COLO829 (cell line): ENCODE measurements at regions not wholly inside any gene's neighbourhood (a gene's known extent, or its start where the extent isn't known, plus 50 kb on each side); places are given as distances from the start of the nearest gene placed in this dataset.

Source experiments
- DNase-seq: peaks from one replicate; pipeline ENCODE4 v3.0.0; 2012; ENCODE audit warnings: low spot score

DNA sequence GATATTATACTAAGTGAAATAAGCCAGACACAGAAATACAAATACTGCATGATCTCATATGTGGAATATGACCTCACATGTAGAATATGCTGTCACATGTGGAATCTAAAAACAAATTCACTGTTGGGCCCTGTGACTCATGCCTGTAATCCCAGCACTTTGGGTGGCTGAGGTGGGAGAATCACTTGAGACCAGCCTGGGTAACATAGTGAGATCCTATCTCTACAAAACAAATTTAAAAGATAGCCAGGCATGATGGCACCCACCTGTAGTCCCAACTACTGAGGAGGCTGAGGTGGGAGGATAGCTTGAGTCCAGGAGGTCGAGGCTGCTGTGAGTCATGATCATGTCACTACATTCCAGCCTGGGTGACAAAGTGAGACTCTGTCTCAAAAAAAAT is 160.3 kb downstream of the PTEN start:
- DNase-seq: no peak

DNA sequence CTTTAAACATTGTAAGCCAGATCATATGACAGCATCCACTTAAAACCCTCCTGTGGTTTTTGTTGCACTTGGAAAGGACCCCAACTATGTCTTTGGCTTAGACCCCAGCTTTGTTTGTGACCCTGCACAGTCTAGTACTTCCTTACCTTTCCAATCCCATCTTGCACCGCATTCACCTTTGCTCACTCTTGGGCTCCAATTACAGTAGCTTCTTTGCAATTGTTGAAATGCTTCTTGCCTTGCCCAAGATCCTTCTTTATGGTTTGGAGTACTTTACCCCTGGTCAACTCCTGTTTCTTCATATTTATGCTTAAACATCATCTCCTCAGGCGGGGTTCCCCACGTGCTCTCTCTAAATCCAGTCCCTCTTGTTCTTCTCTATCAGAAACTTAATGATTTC is 162.6 kb downstream of the PTEN start:
- no peak for DNase-seq

DNA sequence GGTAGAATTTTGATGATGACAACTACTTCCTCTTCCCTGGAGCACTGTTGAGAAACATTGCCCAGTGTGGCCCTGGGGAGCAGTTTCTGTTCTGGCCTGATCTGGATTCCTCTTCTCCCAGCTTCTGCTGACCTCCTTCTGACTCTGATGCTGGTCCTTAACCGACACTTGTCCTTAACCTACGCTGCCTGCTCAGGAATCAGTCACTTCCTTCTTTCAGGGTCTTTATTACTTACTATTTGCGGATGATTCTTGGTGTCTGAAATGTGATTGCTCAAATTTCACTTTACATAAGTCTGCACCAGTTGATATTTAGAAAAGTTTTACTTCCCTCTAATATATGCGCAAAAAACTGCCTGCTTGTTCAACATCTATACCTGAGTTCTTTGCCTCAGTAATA is 164.1 kb downstream of the PTEN start:
- DNase-seq: no peak

DNA sequence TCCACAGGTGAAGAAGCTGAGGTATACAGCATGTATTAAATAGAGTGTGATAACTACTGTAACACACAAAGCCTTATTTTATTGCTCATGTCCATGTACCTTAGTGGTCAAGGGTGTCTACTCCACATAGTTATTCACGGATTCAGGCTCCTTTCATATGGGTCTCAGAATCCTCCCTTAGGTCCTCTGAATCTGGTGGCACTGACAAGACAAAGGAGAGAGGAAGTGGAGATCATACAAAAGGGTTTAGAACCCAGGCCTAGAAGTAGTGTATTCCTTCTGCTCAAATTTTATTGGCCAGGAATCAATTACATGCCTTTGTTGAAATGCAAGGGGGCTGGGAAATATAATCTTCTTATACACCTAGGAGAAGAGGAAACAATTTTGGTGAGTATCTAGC is 164.6 kb downstream of the PTEN start:
- no peak for DNase-seq

DNA sequence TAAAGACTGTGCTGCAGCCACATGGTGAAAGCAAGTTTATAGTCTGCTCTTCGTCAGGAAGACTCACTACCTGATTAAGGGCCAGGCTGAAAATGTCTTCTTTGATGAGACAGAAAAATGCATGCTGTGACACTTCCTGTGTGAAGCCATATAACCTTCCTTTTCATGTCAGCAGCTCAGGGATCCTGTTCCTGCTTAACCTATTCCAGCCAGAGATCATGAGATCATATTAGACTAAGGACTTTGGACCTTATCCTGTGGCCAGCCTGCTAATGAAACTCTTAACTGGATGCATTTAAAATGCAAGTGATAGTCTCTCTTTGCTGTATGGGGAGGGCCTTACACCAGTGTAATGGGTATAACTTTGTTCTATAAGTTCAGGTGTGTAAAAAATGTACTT is 165.2 kb downstream of the PTEN start:
- DNase-seq: no peak

DNA sequence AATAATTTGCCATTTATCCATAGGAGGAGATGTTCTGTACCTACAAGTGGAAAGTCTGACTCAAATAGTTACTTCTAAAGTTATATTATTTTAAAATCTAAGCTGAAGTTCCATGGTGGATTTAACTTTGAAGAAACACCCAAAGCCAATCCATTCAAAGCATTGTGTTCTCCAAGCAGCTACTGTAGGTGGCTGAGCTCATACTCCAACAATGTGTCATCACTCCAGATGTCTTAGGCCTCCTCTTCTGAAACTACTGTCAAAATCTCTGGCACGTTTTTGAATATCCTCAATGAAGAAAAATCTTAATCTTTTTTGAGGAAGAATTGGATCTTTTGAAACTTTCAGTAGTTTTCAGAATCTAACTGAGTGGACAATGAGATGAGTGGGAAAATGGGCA is 169.1 kb downstream of the PTEN start:
- no peak for DNase-seq

DNA sequence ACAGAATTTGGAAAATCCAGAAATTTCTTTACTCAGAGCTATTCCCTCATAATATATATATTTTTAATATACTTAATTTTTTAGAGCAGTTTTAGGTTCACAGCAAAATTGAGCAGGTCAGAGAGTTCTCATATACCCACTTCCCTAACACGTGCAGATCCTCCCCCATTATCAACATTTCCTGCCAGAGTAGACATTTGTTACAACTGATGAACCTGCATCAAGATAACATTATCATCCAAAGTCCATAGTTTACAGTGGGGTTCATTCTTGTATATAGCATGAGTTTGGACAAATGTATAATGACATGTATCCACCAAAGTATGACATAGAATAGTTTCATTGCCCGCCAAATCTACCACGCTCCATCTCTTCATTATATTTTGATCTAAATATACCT is 170.0 kb downstream of the PTEN start:
- no peak for DNase-seq

DNA sequence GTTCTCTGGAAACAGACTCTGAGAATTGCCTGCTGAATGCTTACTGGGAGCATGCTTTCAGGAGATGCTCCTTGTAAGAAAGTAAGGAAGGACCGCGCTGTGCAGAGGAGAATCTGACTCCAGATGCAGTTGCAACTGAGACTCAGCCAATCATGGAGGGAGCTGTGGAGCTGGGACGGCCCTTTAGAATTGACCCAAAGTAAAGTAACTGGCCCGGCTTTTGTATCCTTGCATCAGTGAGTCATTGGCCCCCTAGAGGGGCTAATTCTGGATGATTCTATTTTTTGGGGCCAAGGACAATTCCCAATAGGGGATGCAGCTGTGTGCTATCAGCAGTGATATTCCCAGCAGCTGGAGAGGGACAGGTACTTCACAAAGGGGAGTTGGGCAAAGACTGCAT is 170.4 kb downstream of the PTEN start:
- no peak for DNase-seq

DNA sequence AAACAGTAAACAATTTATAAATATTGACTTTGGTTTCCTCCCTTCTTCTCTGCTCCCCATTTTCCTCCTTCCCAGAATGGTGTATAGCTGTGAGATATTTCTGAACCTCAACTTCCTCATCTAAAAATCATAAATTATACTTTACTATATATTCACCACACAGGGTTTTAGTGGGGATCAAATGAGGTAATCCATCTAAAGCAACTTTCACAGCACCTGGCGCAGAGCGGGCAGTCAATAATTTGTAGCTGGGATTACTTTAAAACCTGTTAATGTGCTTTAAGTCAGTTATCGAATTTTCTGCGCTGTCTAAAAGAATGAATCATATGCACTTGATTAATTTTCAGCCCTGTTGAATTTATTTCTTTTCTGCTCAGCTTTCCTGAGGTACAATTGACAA is 172.7 kb downstream of the PTEN start:
- DNase-seq: no peak

DNA sequence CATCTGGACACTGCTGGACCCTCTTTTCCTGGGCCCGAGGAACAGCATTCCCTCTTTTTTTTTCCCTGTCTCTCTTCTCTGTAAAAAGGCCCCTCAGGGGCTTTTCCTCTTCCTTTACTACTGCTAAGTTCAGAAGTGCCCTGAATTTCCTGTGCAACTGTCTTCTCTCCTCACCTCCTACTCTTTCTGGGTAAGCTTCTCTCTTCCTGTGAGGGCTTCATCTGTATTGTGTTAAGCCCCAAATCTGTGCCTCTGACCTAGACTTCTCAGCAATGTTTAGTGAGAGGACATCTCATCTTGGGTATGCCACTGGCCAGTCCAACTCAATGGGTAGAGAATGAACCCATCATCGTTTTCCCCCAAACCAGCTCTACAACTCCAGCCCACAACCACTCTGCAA is 174.2 kb downstream of the PTEN start:
- no peak for DNase-seq

DNA sequence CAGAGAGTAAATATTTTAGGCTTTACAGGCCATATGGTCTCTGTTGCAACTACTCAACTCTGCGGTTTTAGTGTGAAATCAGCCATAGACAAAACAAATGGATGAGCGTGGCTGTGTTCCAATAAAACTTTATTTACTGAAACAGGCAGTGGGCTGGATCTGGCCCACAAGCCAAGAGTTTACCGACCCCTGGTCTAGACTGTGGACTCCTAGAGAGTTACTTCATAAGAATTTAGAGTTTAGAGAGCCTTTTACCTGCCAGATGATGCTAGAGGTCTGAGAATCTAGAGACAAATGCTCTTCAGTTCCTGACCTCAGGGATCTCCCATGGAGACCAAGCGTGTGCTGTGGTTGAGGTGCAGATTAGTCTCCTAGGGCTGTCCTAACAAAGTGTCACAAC is 174.8 kb downstream of the PTEN start:
- no peak for DNase-seq

DNA sequence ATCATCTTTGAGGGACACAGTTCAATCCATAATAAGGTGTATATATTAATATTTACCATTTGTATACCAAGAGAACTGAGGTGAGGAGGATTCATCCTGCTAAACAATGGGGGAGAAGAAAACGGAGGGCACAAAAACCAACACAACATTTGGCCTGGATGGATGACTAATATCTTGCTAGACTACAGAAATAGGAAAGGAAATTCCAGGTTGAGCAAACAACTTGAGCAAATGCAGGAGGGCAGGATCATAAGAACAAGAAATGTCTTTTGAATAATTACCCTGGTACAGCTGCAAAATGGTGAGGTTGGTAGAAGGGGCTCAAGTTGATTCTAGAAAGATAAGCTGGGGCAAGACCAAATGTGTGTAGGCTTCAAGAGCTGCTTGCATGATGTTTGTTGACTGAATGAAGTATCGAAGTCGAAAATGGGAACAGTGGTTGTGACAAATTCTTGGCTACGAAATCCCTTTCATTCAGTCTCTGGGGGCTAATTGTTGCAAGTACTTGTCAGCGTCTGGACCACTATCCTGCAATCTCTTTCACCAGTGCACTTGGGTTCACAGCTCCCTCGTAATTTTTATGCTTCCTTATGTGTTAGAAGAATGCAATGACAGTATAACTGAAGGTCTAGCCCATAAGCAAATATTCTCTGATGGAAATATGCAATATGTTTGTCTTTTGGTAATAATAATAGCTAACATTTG is 176.2 kb downstream of the PTEN start:
- no peak for DNase-seq

DNA sequence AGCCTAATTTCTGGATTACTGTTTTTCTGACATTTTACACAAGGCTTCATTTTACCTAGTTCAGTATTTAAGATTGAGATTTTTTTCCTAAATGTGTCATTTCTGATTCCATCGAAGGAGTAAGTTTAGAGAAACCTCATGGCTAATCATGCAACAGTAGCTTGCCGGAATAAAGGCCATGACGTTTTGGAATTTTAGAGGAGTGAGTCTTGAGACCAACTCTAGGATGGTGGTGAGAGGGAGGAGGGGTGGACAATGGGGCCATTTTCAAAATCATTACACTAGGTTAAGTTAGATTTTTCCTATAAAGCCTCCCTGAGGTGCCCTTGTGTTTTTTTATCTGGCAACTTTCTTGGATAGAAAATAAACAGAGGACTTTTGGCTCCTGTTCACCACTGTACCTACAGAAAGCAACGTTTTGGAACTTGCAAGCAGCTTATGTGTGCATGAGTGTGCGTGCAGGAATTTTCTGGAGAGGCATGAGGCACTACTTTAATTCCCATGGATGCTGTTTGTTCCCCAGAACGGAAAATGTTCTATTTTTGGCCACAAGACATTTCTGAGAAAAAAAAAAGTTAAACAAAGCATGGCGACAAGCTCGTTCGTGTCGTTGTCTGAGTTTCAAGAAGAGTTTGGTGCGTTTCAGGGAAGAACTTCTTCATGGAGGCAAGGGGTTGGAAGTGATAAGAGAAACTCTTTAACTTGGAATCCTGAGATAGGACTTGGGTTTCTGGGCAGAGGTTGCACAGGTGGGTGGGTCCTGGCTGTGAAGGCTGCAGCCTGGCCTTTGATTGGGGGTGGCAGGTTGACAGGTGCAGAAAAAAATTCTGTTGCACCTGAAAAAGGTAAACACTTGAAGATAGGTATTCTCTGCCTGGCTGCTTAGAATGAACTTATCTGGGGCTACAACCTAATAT is 178.1 kb downstream of the PTEN start:
- no peak for DNase-seq

DNA sequence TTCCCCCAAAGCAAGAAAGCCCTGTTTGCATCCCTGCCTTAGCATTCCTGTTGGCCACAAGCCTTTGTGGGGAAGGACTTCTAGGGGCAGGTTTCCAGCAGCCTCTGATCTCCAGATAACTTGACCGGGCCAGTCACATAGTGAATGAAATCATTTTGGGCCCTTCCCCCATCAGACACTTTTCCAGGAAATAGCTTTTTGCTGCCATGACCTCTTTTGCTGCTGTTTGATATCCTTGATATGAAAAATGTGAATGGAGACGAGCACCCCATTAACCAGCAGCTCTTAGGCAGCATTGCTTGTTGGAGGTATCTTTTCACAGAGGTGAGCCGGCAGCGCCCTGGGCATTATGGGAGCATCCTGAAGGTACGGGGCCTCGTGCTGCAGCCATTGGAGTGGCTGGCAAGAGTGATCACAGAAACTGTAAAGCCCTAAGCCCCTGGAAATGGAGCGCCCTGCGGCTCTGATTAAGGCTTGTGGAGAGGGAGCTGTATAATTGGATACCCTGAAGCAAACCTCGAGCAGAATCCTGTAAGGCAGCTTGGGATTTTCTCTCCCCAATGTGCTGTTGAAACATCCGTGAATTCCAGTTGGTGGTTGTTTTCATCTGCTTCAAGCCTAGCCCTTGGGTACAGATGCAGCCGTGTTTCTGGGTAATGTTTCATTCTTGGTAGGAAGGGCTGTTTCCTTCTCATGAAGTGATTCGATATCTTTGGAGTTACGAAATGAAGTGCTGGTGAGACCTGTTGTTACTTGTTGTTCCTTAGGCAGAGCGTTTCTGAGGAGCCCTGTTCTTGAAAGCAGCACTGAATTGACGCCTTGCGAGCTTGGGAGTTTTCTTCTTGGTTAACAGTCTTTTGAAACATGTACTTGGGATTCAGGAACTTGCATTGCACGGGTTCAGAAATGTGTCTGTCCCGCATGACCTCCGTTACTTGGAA is 179.0 kb downstream of the PTEN start:
- no peak for DNase-seq

DNA sequence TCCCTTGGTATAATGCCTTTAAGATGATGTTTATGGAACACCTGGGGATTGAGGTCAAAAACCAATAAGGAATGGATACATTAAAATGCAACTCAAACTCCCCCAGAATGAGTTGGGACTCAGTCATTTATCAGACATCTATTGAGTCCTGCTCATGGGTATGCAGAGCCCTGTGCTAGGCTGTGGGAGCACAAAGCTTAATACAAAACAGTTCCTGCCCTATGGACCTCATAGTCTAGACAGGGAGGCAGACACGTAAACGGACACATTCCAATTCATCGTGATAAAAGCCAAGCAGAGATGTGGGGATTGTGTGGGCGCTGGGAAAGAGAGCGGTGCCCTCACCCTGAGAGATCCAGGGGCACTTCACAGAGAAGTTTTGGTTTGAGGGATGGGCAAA is 181.7 kb downstream of the PTEN start:
- no peak for DNase-seq

DNA sequence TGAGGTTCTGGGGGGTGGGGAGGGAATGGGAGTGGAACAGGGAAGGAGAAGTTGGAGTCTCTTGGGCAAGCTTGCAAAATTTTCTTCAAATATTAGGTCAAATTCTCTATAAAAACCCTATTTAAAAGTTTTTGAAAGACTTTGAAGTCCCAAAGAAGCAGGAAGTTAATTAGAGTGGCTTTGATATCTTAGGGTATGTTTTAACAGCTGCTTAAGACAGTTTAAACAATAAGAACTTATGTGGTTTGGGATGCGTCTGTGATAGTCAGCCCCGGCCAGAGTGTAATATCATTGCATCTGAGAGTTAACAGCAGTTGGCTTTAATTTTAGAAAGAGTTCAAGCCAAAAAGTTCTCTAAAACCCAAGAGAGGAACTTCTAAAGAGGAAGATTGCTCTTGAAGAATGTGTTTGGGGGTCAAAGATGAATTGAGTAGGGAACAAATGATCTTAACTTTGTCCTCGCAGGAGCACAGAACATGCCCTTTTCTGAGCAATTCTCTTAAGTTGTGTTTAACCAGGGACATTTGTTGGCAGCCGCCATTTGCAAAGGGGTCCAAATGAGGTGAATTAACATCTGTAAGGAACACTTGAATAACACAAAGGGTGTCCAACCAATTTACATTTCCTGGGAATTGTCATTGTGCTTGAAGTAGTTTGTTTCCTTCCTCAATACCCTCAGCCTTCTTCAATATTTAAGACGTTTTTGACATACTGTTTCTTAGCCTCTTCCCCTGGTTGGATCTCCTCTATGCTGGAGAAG is 182.4 kb downstream of the PTEN start:
- no peak for DNase-seq

DNA sequence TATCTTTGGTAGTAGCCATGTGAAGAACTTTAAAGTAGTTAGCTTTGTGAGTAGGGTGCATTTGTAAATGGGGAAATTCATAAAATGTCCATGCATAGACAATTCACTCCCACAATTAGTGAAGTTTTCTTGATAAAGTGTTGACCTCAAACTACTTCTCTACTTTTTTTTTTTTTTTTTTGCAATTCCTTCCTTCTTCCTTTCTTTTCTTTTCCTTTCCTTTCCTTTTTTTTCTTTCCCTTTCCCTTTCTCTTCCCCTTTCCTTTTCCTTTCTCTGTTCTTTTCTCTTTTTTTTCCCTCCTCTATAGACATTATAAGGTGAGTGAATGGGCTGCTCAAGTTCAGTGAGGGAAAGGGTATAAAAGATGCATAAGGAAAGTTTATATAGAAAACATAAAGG is 184.2 kb downstream of the PTEN start:
- no peak for DNase-seq

DNA sequence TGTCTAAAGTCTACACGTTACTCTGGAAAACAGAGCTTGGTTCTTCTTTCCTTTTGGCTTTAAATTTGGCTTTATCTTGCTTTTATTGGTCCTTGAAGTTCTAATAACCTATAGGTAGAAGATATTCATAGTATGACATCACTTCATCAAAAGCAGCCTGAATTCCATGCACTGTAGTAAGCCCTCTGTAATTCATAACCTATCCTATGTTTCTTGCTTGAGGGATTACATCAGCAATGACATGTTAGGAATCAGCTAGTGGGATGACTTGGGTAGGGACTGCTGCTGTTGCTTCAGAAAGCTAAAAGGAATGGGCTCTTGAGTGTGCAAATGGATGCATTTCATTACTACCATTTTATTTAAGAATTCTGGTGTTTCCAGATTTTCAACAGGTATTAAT is 184.9 kb downstream of the PTEN start:
- no peak for DNase-seq

DNA sequence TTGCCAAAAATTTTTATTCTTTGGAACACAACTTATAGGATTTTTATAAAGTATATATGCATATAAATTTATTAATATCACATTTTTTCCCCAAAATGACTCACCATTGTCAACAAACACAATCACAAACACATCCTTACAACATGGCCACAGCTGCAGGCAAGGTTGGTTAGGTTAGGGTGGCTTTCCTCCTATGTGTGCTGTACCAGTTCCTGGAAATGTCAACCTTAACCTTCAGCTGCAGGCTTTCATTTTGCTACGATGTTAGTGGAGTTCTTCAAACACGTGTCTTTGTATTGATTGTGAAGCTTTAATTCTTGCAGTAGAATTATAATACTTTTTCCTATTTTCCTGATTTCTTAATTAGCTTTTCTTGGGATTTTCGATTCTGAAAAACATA is 185.8 kb downstream of the PTEN start:
- DNase-seq: no peak

DNA sequence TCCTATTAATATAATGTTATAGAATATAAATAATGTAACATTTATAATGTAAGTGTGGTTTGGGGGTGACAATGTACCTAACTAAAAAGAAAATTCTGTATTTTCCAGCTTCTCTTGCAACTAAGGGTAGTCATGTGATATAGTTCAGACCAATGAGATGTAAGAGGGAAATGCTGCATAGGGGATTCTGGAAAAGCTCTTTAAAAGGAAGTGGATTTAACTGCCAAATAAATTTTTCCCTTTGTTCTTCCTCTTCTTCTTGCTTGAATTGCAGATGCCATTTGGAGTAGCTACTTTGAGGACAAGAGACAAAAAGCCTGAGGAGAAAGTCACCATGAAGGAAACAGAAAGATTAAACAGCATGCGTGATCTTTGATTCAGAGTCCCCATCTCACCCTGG is 194.3 kb downstream of the PTEN start:
- DNase-seq: no peak

DNA sequence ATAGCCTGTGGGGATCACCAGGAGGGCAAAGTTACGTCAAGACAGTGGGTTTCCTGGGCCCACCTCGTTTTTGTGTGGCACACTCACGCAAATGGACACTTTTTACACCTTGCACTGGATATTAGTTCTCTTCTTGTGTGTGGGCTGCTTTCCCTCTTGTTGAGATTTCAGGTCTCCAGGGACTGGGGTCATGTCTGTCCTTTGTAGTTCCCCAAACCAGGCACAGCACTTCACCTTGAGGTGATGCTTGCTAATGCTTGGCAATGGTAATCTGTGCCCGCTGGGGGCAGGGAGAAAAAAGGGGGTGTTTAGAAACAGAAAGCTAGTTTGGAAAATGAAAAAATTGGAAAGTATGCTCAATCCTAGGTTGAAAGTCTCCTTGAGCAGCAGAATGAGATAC is 195.3 kb downstream of the PTEN start:
- DNase-seq: no peak

DNA sequence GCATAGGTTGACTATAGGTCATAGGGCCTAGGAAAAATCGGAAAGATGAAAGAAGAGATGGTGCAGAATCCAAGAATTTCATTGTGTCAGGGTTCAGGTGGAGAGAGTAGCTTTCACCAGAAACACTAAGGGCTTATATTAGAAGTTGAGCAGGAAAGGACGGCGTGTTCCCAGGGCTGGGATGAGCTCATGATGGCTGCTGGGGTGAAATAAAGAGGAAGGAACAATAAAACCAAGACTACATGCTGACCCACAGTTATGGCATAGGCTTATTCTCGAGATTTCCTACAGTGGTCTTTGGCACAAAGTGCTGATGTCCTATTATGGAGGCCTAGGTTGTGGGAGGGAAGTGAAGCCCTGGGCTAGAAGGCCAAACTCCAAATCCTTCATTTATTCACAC is 195.8 kb downstream of the PTEN start:
- no peak for DNase-seq
